Inferior parietal cortex (tissue), 1 donor: ENCODE measurements at regions not wholly inside any gene's neighbourhood (a gene's known extent, or its start where the extent isn't known, plus 50 kb on each side); places are given as distances from the start of the nearest gene placed in this dataset.
"Not testable (repeated sequence)": the region's sequence is repeated elsewhere in the genome, so short reads cannot be mapped to it uniquely, and the experiment has no call there.

ENCODE experiments used
- DNase-seq: peaks from one replicate; pipeline ENCODE4 v3.0.0-alpha.2; 2016; ENCODE audit errors: extremely low spot score

DNA sequence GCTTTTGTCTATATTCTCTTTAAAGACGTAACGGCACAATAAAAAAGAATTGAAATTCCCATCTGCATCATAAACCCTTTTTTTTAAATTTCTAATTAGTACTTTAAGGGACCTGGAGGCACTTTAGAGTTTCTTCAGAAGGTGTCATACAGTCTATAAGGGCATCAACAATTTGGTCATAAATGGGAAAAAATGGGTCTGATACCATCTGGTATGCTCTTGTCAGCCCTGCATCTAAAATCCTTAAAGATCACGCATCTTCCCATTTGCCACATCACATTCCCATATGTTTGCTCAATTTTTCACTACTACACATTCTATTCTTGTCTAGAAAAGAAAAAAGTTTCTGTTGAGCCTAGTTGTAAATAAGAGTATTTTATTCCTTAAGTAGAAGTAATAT, 53.8 kb downstream of the COX7C start:
- no peak for DNase-seq

GRCh38 chr5:86674069-86674468, 56.3 kb downstream of the COX7C start:
- no peak for DNase-seq

DNA sequence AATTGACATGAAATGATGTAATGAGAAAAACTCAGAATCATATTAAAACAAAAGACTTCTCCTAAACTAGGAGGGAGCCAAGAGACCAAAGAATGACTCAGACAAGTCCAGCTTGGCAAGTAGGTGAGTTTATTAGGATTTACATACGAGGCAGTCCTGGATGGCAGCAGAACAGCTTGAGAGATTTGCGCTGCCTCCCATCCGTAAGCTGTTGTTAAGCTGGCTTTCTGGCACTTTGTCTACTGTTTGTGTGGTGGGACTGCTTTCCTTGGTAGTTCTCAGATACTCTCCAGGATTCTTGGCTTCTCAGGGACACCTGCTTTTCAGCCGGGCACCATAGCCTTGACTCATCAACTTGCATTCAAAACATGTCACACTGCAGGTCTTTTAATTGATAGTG, 57.6 kb downstream of the COX7C start:
- no peak for DNase-seq

DNA sequence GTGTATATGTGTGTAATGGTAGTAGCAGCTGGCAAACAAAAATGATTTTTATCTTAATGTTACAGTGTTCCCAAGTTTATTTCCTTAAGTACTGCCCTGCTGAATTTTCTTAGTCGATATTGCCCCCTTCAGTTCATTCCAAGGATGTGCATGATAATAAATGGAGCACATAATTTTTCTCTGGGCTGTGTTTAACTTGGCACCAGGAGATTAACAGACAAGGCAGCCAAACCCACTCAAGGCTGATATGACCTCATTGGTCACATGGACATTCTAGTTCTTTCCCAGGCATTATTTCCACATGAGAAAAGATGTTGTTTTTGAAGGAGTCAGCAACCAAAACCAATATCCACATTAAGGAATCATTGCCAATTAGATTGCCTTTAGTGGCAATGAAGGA, 61.8 kb downstream of the COX7C start:
- DNase-seq, result peak; percentile 59

- no peak for DNase-seq
These were observed 62.2 kb downstream of the COX7C start for GRCh38 chr5:86679949-86680348.

DNA sequence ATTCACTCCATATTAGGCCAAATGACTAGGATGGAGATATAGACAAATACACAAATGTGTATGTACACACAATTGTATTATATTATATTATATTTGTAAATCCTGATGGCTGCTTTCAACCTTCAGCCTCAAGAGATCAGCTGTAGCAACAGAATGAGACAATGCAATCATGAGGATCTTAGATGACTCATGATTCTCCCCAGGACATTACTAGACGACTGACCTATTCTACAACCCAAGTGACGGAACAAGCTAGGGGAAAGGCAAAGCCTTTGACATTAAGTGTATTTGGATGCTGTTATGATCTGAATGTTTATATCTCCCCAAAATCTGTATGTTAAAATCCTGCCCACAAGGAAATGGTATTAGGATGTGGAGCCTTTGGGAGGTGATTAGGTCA, 66.5 kb downstream of the COX7C start:
- no peak for DNase-seq

DNA sequence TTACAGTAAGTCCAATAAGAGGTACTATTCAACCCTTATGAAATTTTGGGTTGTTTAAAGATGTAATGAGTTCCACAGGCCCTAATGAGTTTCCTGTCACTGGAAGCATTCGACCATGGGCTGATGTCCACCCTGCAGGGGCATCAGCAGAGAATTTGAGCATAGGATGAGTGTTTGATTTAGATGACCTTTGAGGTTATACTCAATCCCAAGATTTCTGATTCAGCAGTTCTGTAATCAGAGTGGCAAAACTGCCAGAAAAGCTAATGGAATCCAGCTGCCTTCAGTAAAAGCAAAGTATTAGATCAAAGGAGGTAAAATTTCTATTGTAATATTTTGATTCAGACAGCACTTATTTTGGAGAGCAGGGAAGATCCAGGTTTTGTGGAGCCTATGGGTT, 68.3 kb downstream of the COX7C start:
- no peak for DNase-seq

DNA sequence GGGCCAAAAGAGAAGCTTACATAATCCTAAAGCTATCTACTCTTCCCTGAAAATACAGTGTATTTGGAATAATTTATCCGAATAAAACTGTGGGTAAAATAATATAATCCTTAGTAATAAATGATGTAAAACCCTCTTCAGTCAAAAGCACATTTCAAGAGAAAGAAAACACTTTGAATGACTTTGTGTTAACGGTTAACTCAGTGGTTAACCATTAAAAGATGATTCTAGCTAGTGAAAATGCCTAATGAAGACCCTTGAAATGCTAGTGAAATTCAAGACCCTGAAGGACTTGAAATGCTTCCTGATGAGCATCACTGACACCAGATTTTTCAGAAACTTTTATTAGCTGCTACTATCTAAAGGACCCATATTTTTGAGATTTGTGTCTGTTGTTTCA, 70.7 kb downstream of the COX7C start:
- DNase-seq, result no peak

DNA sequence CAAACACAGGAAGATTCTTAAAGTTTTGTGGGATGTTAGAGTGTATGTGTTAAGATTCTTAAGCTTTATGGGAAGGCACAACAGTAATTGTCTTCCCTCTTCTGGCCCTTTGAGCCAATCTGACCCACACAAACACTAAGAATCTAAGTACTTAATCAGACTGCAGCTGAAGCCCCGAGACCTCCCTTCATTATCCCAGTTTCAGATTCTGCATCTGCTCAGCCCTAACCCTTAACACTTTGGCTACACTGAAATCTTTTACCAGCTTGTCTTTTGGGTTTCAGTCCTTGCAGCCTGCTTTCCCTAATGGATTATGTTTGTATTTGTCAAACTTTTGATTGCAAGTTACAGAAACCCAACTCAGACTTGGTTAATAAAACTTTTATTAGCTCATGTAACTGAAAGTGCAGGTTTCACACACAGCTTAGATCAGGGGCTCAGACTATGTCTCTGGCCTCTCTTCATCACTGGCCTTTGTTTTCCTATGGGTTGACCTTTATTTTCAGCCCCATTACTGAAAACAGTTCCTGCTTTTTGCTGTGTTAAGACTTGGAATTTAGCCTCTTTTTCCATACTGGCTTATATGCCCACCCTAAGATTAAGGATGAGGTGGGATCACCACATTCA, 71.5 kb downstream of the COX7C start:
- no peak for DNase-seq

DNA sequence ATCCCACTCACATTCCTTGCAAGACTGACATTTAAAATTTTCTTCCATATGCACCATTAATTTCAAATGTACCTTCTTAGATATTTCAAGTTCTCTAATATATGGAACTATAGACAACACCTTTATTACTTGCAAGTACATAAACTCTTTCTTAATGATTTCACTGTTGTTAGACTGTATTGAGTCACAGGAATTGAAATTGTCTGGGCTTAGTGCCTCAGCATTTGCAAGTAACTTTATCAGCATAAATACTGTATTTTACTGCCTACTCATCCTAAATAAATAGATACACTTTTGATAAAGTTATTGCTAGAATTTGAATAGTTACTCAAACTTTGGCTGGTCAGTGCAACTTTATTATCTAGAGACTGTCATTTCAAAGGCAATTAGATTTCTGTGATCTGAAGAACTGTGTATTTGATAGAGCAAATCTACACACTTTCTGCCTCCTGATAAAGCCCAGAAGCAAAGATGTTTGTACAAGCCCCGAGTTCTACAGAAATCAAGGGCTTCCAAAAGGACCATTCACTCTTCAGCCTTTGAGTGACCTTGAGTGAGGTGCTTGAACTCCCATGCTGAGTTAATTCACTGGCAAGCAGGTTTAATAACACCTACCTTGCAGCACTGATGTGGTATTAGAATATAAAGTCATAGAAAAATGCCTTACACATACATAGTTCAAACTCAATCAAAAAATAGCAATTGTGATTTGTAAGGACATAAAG, 91.6 kb downstream of the COX7C start:
- DNase-seq, result no peak

DNA sequence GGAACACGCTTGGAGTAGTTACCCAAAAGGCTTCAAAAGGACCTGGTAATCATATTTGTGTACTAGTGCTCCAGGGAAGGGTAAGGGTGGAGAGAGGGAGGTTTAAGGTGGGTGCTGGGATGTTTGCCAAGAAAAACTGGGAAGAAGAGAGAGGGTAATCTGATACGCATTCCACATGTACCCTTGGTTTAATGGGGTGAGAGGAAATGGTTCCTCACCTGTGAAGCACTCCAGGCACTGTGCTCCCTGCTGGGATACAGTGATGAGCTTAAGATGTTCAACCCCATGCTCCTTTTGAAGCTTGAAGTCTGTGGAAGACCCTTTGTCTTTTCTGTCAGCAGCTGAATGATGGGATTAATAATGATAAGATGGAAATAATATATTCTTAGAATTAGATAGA, 98.4 kb downstream of the COX7C start:
- DNase-seq, result no peak

- DNase-seq, result not testable (repeated sequence)
These were observed 113.8 kb downstream of the COX7C start for GRCh38 chr5:86731319-86732117.

GRCh38 chr5:86735370-86735769, 117.6 kb downstream of the COX7C start:
- no peak for DNase-seq

DNA sequence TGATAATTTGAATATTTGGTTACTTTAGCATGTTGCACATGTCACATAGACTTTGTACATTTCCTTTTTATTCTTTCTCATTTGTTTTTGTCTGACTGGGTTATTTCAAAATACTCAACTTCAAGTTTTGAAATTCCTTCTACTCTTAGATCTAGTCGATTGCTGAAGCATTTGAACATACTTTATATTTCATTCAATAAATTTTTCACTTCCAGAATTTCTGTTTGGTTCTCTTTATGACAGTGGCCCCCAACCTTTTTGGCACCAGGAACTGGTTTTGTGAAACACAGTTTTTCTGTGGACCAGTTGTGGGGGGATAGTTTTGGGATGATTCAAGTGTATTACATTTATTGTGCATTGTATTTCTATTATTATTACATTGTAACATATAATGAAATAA, 119.8 kb downstream of the COX7C start:
- DNase-seq, result no peak

- no peak for DNase-seq
These were observed 130.9 kb downstream of the COX7C start for GRCh38 chr5:86748538-86749105.

DNA sequence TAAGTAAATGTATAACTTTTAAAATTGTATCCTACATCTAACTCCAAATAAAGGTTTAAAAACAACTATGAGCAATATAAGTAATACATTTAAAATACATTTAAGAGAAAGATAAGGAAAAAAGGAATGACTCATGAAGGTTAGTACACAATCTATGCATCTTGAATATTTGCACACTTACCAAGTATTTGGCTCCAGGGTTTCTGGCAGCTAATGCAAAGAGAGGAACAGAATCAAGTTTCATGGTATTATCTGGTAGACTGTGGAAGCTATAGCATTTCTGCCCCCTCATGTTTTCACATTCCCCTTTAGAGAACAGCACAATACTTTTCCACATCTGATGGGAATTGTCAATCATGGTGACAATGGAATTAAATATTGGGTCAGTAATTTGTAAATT, 132.1 kb downstream of the COX7C start:
- DNase-seq, result no peak

DNA sequence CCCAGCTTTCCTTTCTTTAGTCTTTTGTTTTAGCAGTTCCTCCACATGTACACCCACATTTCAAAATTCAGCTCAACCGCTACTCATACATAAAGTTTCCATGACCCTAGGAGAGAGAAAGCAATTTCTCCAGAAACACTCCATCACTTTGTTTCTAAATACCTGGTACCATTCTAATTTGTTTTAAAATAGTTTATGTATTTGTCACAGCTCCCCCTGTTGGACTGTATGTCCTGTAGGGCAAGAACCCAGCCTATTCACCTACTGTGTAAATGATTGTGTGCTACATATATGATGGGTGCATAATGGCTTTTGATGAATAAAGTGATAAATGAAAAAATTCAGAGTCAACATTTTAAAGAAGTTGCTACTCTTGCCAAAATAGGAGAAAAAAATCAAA, 139.1 kb downstream of the COX7C start:
- no peak for DNase-seq

DNA sequence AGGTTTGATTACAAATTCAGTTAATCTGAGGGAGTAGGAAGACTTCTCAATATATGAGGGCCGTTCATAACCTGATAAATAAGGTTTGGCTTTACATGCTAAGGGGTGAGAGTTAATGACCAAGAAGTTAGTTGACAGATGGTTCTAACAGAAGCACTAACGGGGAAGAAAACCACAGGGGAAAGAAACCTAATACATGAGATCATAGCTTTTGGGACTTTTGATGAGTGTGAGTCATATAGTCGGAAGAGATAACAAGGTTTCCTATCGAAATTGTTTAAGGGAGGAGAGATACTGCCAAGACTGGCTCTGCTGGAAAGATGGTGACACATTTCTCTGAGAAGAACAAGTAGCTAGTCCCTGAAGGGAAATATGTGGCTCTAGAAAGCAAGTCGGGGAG, 140.1 kb downstream of the COX7C start:
- DNase-seq, result no peak

- no peak for DNase-seq
These were observed 142.9 kb downstream of the COX7C start for GRCh38 chr5:86760661-86761060.

- DNase-seq, result peak; percentile 58
These were observed 146.2 kb downstream of the COX7C start for GRCh38 chr5:86763929-86764328.

- DNase-seq, result peak; percentile 64
These were observed 148.2 kb downstream of the COX7C start for GRCh38 chr5:86765778-86766502.

DNA sequence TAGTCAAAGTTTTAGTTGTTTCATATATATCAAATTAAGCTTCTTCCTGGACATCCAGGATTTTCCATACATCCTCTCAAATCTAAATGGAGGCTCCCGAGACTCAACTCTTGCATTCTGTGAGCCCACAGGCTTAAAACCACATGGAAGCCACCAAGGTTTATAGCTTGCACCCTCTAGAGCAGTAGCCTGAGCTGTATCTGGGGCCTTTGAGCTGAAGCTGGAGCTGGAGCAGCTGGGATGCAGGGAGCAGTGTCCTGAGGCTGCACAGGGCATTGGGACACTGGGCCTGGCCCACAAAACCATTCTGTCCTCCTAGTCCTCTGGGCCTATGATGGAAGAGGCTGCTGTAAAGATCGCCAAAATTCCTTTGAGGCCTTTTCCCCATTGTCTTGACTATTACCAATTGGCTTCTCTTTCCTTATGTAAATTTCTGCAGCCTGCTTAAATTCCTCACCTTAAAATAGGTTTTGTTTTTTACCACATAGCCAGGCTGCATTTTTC, 151.0 kb downstream of the COX7C start:
- DNase-seq, result no peak
